VCaP (cell line): ENCODE measurements at regions not wholly inside any gene's neighbourhood (a gene's known extent, or its start where the extent isn't known, plus 50 kb on each side); places are given as distances from the start of the nearest gene placed in this dataset.

Experiments
- H3K27ac ChIP-seq: fragments of 450-650 bp; 2 replicates; pipeline ENCODE4 v1.5.1; 2017
- CTCF ChIP-seq: fragments of 450-650 bp; conservative IDR thresholded peaks from 2 replicates; pipeline ENCODE4 v1.5.1; 2017; ENCODE audit warnings: mild to moderate bottlenecking, moderate library complexity

GRCh38 chr11:11020219-11020726, 162.4 kb upstream of the ZBED5 start:
- no peak for TF ChIP-seq CTCF
- no peak overlapping the region for H3K27ac ChIP-seq

GRCh38 chr11:11016943-11017342, 159.1 kb upstream of the ZBED5 start:
- no peak overlapping the region for H3K27ac ChIP-seq
- TF ChIP-seq CTCF, result no peak

GRCh38 chr11:11016068-11016467, 158.2 kb upstream of the ZBED5 start:
- no peak overlapping the region for H3K27ac ChIP-seq
- TF ChIP-seq CTCF, result no peak

DNA sequence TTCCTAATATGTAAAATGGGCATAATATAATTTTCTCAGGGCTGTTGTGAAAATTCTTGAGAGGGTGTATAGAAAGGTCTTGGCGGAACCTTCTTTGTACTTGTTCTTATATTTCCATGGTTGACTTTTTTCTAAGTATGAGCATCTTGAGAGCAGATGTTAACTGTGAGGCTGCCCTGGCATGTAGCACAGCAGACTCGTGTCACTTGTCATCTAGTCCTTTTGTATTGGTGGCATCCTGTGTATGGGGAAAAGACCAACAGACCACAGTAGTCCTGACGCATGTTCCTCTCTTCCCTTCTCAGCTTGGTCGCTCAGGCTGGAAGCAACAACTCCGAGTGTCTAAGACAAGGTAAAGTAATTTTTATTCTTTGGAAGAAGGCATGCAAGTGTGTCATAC, 153.8 kb upstream of the ZBED5 start:
- no peak for TF ChIP-seq CTCF
- H3K27ac ChIP-seq, result no peak overlapping the region

DNA sequence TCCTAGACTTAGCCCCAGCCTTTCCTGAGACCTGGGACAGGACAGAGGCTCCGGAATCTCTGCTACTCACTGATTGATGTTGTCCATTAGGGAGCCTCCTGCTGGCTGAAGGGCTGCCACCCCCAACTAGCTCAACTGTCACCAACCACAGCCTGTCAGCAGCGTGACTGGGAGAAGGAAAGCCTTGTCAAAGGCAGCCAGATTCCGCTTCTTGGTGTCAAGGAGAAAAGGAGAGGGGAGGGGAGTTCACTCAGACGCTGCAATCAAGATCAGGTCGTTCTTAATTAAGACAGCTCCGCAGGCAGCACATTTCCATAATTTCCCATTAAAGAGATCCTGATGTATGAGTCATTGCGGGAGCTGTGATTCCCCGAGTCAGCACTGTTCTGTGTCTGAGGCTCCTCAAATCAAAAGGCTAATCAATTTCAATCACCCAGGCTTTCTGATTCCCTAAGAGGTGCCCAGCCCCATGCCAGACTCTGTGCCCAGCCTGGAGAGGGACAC, 152.8 kb upstream of the ZBED5 start:
- TF ChIP-seq CTCF, result peak; percentile 24
- H3K27ac ChIP-seq, result no peak overlapping the region

DNA sequence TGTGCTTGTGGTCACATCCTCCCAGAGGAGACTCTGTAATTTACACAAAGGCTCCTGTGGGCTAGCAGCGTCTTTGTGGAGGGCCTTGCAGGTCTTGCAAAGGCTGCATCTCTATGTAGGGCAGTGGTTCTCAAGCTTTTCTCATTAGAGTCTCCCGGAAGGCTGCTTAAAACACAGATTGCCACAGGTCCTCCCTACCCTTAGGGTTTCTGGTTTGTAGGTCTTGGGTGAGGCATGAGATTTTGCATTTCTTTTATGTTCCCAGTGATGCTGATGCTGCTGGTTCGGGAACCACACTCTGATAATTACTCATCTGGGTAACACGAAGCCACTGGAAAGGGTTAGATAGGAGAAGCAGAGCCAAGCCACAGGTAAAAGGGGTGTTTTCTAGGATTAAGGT, 151.3 kb upstream of the ZBED5 start:
- TF ChIP-seq CTCF, result no peak
- H3K27ac ChIP-seq, result no peak overlapping the region

DNA sequence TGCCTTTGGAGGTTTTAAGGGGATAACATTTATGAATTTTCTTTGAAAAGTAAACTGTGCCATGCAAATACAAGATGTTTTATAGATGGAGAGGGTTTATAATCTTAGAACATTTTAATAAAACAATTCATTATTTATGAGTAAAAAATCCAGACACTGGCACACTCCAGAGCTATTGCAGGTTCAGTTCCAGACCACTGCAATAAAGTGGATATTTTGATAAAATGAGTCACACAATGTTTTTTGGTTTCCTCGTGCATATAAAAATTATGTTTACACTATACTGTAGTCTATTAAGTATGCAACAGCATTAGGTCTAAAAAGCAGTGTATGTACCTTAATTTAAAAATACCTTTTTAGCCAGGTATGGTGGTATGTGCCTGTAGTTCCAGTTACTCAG, 146.2 kb upstream of the ZBED5 start:
- TF ChIP-seq CTCF, result no peak
- no peak overlapping the region for H3K27ac ChIP-seq
